GM12865 (cell line): ENCODE measurements at regions not wholly inside any gene's neighbourhood (a gene's known extent, or its start where the extent isn't known, plus 50 kb on each side); places are given as distances from the start of the nearest gene placed in this dataset.

Experiments used
- DNase-seq: peaks from one replicate; pipeline ENCODE4 v3.0.0; 2010; ENCODE audit warnings: low read depth
- H3K4me3 ChIP-seq: 2 replicates; pipeline ENCODE4 v1.5.1; 2011; ENCODE audit warnings: mild to moderate bottlenecking, low read depth, low read length, control low read depth
- TF ChIP-seq, protein P1 (sequence below): IDR thresholded peaks from 2 replicates; pipeline ENCODE4 v1.5.1; 2011; ENCODE audit warnings: low read length, control low read depth, low read depth, inconsistent platforms; ENCODE audit not compliant: insufficient read depth; ENCODE audit errors: missing control alignments

DNA sequence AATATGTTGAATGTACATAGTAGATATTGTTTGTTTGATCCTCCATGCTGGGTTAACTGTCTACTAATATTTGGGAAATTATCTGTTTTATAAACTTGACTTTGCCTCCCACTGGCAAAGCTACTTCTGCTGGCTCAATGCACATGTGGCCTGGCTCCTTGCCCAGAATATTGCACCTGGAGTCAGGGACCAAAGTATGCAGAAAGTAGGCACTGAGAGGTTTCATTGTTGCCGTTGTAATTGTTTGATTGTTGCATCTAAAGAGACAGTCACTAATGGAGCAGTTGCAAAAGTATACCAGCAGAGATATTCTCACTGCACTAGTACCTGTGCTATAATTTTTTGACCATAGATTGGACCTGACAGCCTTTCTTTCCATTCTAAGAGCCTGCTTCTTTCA is 137.8 kb upstream of the CNTNAP2 start:
- TF ChIP-seq, protein P1, sequence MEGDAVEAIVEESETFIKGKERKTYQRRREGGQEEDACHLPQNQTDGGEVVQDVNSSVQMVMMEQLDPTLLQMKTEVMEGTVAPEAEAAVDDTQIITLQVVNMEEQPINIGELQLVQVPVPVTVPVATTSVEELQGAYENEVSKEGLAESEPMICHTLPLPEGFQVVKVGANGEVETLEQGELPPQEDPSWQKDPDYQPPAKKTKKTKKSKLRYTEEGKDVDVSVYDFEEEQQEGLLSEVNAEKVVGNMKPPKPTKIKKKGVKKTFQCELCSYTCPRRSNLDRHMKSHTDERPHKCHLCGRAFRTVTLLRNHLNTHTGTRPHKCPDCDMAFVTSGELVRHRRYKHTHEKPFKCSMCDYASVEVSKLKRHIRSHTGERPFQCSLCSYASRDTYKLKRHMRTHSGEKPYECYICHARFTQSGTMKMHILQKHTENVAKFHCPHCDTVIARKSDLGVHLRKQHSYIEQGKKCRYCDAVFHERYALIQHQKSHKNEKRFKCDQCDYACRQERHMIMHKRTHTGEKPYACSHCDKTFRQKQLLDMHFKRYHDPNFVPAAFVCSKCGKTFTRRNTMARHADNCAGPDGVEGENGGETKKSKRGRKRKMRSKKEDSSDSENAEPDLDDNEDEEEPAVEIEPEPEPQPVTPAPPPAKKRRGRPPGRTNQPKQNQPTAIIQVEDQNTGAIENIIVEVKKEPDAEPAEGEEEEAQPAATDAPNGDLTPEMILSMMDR = no peak
- H3K4me3 ChIP-seq = no peak overlapping the region
- no peak for DNase-seq

DNA sequence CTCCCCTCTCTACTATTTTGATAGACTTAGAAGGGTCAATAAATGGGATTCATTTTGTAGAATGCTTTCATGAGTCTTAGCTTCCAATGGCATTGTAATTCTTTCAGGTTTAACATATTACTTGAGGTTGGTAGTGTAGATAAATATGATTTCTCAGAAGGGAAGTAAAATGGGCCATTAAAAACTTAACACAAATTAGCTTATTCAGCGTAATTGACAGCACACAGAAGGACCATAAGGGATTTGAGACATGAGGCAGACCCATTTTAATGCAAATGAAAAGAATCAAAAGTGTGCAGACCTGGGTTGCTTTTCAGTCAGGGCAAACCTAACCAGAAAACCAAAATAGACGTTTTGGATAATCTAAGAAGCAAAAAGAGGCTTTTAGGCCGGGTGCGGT is 156.6 kb upstream of the CNTNAP2 start:
- DNase-seq = no peak
- no peak overlapping the region for H3K4me3 ChIP-seq
- TF ChIP-seq, protein P1 = no peak

DNA sequence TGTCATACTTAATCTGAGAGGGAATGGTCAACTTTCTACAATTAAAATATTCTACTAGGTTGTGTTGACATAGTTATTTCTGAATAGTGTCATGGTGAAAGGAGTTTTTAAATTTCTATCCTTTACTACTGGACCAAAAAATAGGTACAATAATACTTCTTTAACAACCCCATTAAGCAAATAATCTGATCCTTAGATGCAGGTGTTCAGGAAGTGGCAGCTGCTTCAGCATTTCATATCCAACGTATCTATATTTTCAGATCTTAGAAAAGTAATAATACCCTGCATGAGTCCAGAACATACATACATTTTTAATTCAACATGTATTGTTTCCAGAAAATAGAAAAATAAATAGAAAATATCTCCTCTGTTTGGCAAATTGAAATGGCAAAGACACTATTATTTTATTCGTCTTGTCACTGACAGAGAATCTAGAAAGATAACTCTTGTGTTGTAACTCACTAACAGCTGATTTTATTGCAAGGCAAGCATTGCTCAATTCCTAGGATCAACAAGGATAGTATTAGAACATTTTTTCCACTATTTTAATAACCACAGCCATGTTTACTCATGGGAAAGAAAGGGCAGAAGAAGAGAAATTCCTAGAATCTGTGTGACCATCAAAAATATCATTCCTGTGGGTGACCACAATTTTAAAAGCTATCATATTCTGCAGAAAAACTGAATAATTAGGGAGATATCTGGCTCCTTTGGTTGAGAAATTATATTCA is 159.3 kb upstream of the CNTNAP2 start:
- TF ChIP-seq, protein P1 = no peak
- no peak for DNase-seq
- no peak overlapping the region for H3K4me3 ChIP-seq

DNA sequence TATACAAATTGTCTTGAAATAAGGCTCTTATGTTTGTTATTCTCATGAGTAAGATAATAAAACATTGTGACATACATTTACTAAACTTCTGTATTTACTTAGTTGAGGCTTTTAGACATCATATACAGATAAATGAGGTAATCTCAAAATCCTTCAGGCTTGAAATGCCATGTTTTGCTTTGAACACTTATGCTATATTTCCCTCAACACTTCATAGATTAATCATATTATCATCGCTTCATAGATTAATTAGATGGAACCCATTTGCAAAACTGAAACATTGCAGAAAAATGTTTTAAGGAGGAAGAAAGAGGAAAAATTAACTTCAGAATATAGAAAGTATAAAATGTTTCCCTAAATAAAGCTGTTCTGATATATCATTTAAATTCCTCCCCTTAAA is 165.0 kb upstream of the CNTNAP2 start:
- TF ChIP-seq, protein P1 = no peak
- H3K4me3 ChIP-seq = no peak overlapping the region
- no peak for DNase-seq

DNA sequence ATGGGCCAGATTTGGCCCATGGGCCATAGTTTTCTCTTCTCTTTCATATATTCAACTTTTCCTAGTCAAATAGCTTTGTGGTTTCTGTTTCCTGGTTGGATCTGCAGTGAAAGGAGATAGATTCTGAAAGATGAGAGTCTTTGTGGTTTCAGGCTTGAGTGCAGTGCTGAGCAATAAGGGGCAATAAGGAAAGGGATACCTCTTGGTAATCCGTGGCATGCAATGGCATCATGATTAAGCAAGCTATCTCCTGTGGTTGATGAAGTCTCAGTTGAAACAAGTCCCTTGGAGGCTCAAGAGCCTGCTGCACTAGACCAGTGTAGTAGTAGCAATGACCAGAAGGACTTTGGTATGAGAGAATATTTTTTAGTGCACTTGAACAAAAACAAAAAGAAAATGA is 187.7 kb upstream of the CNTNAP2 start:
- H3K4me3 ChIP-seq = no peak overlapping the region
- DNase-seq = no peak
- TF ChIP-seq, protein P1 = no peak

DNA sequence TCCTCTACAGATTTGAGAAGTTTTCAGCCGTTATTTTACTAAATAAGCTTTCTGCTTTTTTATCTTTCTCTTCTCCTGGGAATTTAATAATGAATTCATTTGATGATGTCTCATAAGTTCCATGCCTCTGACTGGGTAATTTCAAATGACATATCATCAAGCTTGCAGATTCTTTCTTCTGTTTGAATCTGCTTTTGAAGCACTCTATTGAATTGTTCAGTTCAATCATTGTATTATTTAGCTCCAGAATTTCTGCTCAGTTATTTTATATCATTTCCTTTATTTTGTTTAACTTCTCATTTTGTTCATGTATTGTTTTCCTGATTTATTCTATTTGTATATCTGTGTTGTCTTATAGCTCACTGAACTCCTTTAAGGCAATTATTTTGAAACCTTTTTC is 196.9 kb upstream of the CNTNAP2 start:
- no peak for DNase-seq
- no peak overlapping the region for H3K4me3 ChIP-seq
- TF ChIP-seq, protein P1 = no peak

DNA sequence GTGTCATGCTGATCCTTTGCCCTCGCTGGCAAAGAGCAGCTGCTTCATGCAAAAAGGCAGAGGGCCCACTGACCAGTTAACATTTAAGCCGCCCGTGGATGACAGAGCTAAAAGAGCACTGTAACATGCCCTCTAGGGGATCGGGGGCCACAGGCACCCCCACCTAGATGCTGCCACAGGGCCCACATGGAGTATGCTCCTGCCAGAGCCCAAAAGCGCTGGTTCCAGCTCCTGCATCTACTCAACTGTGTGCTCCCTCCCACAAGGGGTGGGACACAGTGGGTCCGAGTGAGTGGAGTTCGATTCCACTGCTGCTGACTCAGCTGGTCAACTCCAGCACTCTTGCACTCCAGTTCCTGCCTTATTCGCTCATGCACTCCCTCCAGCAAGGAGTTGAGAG is 199.8 kb upstream of the CNTNAP2 start:
- no peak overlapping the region for H3K4me3 ChIP-seq

More for the DNA sequence above, 199.8 kb upstream of the CNTNAP2 start:
- TF ChIP-seq, protein P1 = no peak
- no peak for DNase-seq
